Peyer's patch (tissue), 4 donors: ENCODE measurements at regions not wholly inside any gene's neighbourhood (a gene's known extent, or its start where the extent isn't known, plus 50 kb on each side); places are given as distances from the start of the nearest gene placed in this dataset.

Experiments used
- CTCF ChIP-seq, 6 experiments: fragments of 450-650 bp in 4 of 6; fragments of 200-600 bp in 2 of 6; sonication (generic) in 1 of 6; IDR thresholded peaks; one replicate each; pipeline ENCODE4 v1.5.1; 2017 to 2019; ENCODE audit warnings: antibody characterized with exemption in 6 of 6, mild to moderate bottlenecking in 3 of 6, moderate library complexity in 1 of 6
- POLR2A ChIP-seq, 2 donors: fragments of 450-650 bp; IDR thresholded peaks; one replicate each; pipeline ENCODE4 v1.5.1; 2017; ENCODE audit warnings: antibody characterized with exemption in 2 of 2, mild to moderate bottlenecking in 2 of 2, moderate library complexity in 2 of 2

- TF ChIP-seq CTCF (IDR thresholded peaks at IDR 0.05) = no peak
- no peak for TF ChIP-seq POLR2A (IDR thresholded peaks at IDR 0.05)
These were observed 61.2 kb upstream of the CDC42BPA start for GRCh38 chr1:227379555-227379892.
